AG09319 (cell line): ENCODE measurements at regions not wholly inside any gene's neighbourhood (a gene's known extent, or its start where the extent isn't known, plus 50 kb on each side); places are given as distances from the start of the nearest gene placed in this dataset.

Experiments
- DNase-seq: peaks from one replicate; pipeline ENCODE4 v3.0.0-alpha.2; 2010; ENCODE audit warnings: low read depth; ENCODE audit errors: extremely low read depth
- CTCF ChIP-seq: IDR thresholded peaks from 2 replicates; pipeline ENCODE4 v1.5.1; 2011; ENCODE audit warnings: low read depth, mild to moderate bottlenecking, inconsistent platforms, low read length, moderate library complexity

- no peak for DNase-seq
- no peak for TF ChIP-seq CTCF
Observed at GRCh38 chr1:55605155-55605554, 390.0 kb upstream of the USP24 start.

GRCh38 chr1:55604749-55605148, 389.6 kb upstream of the USP24 start:
- no peak for TF ChIP-seq CTCF
- no peak for DNase-seq

- no peak for TF ChIP-seq CTCF
Observed at GRCh38 chr1:55604179-55604578, 389.0 kb upstream of the USP24 start.

GRCh38 chr1:55600242-55600641, 385.1 kb upstream of the USP24 start:
- TF ChIP-seq CTCF, result no peak
- no peak for DNase-seq

More at GRCh38 chr1:55604179-55604578, 389.0 kb upstream of the USP24 start:
- DNase-seq, result no peak

GRCh38 chr1:55597910-55598309, 382.7 kb upstream of the USP24 start:
- TF ChIP-seq CTCF, result no peak

GRCh38 chr1:55594701-55595100, 379.5 kb upstream of the USP24 start:
- no peak for TF ChIP-seq CTCF
- DNase-seq, result no peak

More at GRCh38 chr1:55597910-55598309, 382.7 kb upstream of the USP24 start:
- no peak for DNase-seq

- TF ChIP-seq CTCF, result no peak
- DNase-seq, result no peak
Observed at GRCh38 chr1:55593298-55593697, 378.1 kb upstream of the USP24 start.

- no peak for TF ChIP-seq CTCF
Observed at GRCh38 chr1:55592122-55592521, 377.0 kb upstream of the USP24 start.

More at GRCh38 chr1:55592122-55592521, 377.0 kb upstream of the USP24 start:
- no peak for DNase-seq
